Epithelial cell of esophagus (primary cell): ENCODE measurements at regions not wholly inside any gene's neighbourhood (a gene's known extent, or its start where the extent isn't known, plus 50 kb on each side); places are given as distances from the start of the nearest gene placed in this dataset.

ENCODE experiments used
- DNase-seq: peaks from one replicate; pipeline ENCODE4 v3.0.0; 2010; ENCODE audit warnings: low read depth
- H3K4me3 ChIP-seq: 2 replicates; pipeline ENCODE4 v1.5.1; 2011; ENCODE audit warnings: mild to moderate bottlenecking, low read length, control low read depth
- TF ChIP-seq, protein P1 (sequence below): IDR thresholded peaks from 2 replicates; pipeline ENCODE4 v1.5.1; 2011; ENCODE audit warnings: low read depth, mild to moderate bottlenecking, low read length, control low read depth, inconsistent platforms; ENCODE audit not compliant: insufficient read depth; ENCODE audit errors: missing control alignments

DNA sequence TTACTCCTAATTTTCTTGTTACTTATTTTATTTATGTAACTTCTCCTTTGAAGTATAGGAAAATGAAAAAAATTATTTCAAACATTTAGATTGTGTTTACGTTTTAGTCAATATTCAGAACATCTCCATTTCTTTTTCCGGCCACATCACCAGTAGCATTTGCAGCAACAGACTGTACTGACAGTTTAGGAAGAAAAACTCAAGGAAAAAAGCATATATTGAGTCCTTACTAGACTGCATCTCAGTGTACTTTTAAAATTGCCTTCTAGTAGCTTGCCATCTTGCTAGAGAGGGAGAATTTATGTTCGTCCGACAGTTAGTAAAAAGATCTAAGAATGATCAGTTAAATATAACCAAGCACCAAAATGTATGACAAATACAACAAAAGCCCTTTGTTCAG is 625.0 kb upstream of the MIS18BP1 start:
- TF ChIP-seq, protein P1, sequence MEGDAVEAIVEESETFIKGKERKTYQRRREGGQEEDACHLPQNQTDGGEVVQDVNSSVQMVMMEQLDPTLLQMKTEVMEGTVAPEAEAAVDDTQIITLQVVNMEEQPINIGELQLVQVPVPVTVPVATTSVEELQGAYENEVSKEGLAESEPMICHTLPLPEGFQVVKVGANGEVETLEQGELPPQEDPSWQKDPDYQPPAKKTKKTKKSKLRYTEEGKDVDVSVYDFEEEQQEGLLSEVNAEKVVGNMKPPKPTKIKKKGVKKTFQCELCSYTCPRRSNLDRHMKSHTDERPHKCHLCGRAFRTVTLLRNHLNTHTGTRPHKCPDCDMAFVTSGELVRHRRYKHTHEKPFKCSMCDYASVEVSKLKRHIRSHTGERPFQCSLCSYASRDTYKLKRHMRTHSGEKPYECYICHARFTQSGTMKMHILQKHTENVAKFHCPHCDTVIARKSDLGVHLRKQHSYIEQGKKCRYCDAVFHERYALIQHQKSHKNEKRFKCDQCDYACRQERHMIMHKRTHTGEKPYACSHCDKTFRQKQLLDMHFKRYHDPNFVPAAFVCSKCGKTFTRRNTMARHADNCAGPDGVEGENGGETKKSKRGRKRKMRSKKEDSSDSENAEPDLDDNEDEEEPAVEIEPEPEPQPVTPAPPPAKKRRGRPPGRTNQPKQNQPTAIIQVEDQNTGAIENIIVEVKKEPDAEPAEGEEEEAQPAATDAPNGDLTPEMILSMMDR: no peak
- DNase-seq: no peak
- no peak overlapping the region for H3K4me3 ChIP-seq

DNA sequence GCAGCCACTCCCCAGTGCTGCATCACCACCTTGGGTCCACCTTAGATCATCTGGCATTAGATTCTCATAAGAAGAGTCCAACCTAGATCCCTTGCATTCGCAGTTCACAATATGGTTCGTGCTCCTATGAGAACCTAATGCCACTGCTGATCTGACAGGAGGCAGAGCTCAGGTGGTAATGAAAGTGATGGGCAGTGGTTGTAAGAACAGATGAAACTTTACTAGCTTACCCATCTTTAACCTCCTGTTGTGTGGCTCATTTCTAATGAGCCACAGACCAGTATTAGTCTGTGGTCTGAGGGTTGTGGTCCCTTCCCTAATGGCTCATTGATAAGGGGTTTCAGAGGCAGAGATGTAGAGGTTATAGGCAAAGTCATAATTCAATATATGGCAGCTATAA is 615.9 kb upstream of the MIS18BP1 start:
- TF ChIP-seq, protein P1: no peak
- H3K4me3 ChIP-seq: no peak overlapping the region
- no peak for DNase-seq

DNA sequence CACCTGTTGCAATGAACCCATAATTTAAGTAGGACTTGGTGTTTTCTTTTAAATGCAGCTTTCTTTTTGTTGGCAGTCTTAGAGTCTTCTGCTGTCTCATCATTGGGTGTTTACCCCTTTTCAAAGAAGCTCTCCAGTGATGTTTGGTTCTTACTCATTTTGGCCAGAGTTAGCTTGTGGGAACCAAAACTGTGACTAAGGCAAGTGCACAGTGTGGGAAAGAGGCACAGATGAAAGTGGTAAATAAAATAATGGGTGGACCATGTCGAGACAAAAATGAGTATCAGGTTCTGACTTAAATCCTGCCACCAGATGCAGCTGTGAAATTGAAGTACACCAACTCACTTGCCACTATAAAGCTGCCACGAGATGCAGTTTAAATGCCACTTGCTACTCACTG is 615.4 kb upstream of the MIS18BP1 start:
- TF ChIP-seq, protein P1: no peak
- no peak overlapping the region for H3K4me3 ChIP-seq
- DNase-seq: peak; percentile 23

DNA sequence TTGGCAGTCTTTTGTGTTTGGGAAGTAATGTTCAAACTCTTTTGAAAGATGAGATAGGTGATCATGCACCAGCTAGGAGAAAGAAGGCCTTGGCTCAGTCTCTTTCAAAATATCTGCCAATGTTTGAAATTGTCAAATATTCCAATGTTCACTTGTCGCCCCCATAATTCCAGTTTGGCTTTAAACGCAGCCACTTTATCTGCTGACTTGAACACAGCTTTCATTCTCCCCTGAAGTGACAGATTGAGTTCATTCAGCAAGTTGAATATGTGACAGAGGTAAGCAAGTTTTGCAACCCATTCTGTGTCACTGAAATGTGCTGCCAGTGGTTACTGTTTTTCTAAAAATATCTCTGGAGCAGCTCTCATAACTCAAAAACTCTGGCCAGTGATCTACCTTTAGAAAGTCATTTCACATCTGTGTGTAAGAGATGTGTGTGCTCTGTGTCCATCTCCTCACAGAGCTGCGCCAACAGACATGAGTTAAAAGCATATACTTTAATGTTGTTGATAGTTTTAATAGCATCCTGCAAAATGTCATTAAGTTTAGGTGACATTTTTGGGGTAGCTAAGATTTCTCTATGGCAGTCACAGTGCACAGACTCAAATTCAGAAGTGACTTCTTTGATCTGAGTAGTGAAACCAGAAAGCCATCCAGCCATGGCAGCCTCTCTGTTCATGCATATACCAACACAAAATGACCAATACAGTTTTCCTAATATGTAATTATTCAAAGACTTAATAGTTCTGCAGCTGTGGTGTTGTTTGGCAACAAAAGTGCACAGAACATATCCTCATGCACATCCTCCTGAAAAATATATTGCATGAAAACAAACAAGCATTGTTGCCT is 614.3 kb upstream of the MIS18BP1 start:
- no peak overlapping the region for H3K4me3 ChIP-seq
- TF ChIP-seq, protein P1: no peak
- DNase-seq: no peak

DNA sequence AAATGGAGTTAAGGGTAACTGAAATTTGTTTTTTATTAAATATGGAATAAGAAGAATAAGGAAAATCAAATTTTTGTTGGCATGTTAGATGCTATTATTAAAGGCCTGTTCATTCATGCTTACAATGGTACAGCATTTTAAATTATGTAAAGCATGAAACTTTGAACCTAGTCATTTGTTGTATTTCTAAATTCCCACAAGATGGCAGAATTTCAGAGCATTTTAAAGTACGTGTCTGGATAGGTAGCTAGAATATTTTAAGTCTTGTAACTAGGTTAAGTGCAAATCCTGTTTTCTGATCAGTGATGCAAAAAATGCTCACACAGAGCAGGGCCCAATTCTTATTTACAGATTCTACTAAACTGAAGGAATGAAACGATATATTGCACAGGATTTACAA is 585.6 kb upstream of the MIS18BP1 start:
- DNase-seq: peak; percentile 37
- H3K4me3 ChIP-seq: no peak overlapping the region
- TF ChIP-seq, protein P1: peak; percentile 13

DNA sequence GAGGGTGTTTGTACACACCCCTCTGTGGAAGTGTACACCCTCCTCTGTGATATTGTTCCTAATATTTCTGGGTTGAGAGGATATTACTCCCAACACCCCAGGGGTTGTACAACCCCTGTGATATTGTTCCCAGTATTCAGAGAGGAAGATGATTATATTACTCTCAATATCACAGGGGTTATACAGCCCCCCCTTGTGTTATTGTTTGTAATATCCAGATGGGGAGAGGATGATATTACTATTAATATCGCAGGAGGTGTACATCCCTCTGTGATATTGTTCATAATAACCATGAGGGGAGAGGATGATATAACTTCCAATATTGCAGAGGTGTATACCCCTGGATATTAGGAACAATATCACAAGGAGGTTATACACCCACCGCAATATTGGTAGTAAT is 566.1 kb upstream of the MIS18BP1 start:
- DNase-seq: peak; percentile 3
- TF ChIP-seq, protein P1: peak; percentile 8
- H3K4me3 ChIP-seq: no peak overlapping the region

DNA sequence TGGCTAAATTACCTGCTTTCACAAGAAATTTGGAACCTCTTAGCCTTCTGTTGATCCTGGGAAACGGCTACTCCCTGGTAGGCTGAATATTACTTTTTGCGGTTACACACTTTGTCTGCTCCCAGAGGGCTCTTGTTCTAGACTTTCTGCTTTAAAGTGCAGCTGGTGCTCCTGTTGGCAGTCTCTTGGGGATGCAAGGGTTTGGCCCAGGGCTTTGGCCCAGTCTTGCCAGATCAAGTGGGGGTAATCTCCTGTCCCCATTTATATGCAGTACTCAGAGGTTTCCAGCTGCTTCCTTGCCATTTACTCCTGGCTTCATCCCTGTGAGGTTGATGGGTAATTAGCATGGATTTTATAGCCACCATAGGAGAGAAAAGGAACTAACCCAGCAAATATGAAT is 558.2 kb upstream of the MIS18BP1 start:
- TF ChIP-seq, protein P1: no peak

More for the DNA sequence above, 558.2 kb upstream of the MIS18BP1 start:
- no peak overlapping the region for H3K4me3 ChIP-seq
- no peak for DNase-seq
